ENCODE measurements at regions not wholly inside any gene's neighbourhood (a gene's known extent, or its start where the extent isn't known, plus 50 kb on each side); places are given as distances from the start of the nearest gene placed in this dataset.
"Not testable (repeated sequence)": the region's sequence is repeated elsewhere in the genome, so short reads cannot be mapped to it uniquely, and the experiment has no call there.

GRCh38 chr3:176015228-176015627 is 1156.1 kb downstream of the NAALADL2 start:
- DNase-seq, result not testable (repeated sequence)

DNA sequence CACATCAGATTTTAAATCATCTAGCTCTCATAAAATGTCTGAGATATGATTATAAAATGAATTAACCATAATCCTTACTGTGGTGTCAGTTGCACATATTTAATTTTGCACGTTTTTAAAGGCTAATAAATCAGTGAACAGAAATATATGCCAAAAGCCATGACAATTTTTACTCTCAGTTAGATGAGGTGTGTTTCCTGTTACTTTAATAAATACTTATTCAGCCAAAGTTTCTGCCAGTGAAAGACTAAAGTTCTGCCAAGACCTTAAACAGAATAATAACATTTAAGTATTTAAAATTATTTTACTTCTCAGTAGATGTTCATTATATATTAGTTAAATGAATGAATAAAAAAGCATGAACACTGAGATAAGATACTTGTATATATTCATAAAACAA is 1150.1 kb downstream of the NAALADL2 start:
- DNase-seq, result no peak

GRCh38 chr3:176005564-176005963 is 1146.4 kb downstream of the NAALADL2 start:
- no peak for DNase-seq

- no peak for DNase-seq
These were observed 1130.0 kb downstream of the NAALADL2 start for GRCh38 chr3:175989161-175989560.

- no peak for DNase-seq
These were observed 1129.3 kb downstream of the NAALADL2 start for GRCh38 chr3:175988401-175988800.

GRCh38 chr3:175985781-175986180 is 1126.6 kb downstream of the NAALADL2 start:
- DNase-seq, result no peak

DNA sequence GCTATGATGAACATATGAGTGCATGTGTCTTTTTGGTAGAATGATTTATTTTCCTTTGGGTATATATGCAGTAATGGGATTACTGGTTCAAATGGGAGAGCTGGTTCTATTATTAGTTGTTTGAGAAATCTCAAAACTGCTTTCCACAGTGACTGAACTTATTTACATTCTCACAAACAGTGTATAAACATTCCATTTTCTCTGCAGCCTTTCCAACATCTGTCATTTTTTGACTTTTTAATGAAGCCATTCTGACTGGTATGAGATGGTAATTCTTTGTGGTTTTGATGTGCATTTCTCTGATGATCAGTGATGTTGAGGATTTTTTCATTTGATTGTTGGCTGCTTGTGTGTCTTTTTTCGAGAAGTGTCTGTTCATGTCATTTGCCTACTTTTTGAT is 1124.2 kb downstream of the NAALADL2 start:
- no peak for DNase-seq

- no peak for DNase-seq
These were observed 1121.5 kb downstream of the NAALADL2 start for GRCh38 chr3:175980486-175981090.

DNA sequence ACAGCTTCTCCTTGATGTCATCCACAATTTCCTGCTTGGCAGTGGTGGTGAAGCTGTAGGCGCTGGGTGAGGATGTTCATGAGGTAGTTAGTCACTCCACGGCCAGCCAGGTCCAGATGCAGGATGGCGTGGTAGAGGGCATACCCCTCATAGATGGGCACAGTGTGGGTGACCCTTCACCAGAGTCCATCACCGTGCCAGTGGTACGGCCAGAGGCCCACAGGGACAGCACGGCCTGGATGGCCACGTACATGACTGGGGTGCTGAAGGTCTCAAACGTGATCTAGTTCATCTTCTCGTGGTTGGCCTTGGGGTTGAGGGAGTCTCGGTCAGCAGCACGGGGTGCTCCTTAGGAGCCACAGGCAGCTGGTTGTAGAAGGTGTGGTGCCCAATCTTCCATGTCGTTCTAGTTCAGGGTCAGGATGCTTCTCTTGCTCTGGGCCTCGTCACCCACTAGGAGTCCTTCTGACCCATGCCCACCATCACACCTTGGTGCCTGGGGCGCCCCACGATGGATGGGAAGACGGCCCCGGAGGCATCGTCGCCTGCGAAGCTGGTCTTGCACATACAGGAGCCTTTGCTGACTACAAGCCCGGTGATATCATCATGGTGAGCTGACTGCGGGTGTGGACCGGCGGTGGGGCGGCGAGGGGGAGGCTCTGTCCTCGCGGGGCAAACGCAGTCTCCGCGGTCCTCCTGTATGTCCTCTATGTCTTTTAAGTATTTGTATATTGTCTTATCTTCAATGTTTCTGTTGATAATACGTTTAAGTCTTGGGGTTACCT is 1119.0 kb downstream of the NAALADL2 start:
- DNase-seq, result no peak

DNA sequence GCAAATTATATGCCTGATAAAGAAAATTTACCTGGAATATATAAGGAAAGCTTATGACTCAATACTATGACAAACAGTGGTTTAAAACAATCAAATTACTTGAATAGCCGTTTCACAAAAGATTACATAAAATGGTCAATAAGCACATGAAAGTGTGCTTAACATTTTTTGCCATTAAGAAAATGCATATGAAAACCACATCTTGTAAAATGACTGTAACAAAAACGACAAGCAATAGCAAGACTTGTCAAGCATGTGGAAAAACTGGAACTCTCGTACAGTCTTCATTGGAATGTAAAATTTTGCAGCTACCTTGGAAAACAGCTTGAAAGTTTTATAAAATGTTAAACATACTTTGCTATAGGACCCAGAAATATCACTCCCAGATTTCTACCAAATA is 1110.3 kb downstream of the NAALADL2 start:
- DNase-seq, result no peak

DNA sequence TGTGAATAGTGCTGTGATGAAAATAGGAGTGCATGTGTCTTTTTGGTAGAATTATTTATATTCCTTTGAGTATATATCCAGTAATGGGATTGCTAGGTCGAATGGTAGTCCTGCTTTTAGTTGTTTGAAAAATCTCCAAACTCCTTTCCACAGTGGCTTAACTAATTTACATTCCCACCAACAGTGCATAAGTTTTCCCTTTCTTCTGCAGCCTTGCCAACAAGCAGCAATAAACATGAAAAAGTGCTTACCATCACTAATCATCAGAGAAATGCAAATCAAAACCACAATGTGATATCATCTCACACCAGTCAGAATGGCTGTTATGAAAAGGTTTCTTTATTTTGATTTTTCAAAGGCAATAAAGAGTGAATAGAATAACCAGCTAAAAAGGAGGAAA is 1105.9 kb downstream of the NAALADL2 start:
- no peak for DNase-seq

DNA sequence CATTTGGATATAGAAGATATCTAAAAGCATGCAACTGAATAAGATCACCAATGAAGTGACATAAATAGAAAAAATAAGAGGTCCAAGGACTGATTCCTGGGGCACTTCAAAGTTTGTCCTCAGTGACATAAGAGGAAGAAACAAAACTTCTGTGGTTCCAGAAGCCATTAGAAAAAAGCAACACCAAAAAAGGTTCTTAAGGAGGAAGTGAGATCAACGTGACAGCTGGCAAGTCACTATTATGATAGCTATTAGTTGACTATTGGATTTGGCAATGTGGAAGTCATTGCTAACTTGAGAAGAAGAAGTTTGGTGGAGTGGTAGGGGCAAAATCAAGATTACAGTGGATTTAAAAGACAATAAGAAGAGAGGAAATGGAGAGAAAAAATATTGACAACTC is 1098.3 kb downstream of the NAALADL2 start:
- no peak for DNase-seq

GRCh38 chr3:175956964-175957363 is 1097.8 kb downstream of the NAALADL2 start:
- DNase-seq, result no peak

DNA sequence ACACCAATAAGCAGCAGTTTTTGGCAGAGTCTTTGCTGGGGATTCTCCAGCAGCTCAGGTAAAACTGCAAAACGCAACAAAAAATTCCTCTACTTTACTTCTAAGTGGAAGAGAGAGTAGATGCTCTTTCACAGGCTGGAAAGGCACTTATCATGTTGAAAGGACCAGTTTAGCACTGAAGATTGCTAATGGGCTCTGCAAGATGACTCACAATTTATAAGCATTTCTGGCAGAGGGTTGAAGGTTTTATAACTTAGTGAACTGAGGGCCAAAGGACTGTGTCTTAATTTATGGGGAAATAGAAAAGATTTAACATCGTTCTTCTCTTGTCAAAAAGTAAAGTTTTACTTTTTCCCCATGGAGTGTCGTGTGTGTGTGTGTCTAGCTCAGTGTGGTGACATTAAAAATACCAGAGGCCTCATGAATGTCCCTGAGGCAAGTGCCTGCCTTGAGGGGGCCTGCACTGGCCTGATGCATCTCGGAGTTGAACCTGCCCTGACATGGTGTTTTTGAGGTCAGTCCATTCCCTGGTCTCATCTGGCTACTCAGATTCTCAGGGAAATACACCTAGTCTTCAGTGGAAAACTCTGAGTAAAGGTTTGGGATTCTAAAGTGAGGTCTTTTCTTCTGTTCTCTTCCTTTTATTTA is 1092.0 kb downstream of the NAALADL2 start:
- DNase-seq, result no peak

DNA sequence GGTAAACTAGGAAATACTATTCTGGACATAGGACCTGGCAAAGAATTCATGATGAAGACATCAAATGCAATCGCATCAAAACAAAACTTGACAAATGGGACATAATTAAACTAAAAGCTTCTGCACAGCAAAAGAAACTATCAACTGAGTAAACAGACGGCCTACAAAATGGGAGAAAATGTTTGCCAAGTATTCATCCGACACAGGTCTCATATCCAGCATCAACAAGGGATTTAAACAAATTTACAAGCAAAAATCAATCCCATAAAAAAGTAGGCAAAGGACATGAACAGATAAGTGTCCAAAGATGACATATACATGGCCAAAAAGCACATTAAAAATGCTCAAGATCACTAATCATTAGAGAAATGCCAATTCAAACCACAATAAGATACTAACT is 1088.9 kb downstream of the NAALADL2 start:
- no peak for DNase-seq

DNA sequence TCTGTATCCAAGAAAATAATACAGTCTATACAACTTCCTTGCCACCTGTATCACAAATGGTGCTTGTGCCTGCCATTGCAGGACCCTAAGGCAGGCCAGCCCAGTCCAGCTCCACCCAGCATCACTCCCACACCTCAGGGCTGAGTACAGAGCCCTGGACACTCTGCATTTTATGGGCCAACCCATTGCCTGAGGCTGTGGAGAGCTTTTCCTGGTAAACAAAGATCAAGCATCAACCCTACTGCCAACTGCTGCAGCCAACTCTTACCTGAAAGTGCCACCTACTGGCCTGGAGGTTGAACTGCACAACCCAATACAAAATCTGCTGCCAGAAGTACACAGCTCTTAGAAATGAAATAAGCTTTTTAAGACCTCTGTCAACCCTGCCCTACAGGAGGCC is 1082.2 kb downstream of the NAALADL2 start:
- DNase-seq, result no peak

DNA sequence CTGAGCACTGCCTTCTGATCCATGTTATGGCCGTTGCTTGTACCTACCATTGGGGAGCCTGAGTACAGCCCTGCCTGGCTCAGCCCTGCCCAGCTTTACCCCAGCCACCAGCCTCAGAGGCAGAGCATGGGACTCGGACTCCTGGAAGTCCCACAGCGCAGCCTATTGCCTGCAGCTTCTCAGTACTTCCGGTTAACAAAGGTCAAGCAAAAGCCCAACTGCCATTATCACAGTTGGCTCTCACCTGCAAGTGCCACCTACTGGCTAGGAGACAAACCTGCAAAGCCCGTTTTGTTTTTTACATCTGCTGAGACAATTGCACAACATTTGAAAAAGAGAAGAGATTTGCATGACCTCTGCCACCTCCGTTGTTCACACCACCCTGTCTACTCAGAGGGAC is 1081.7 kb downstream of the NAALADL2 start:
- no peak for DNase-seq

GRCh38 chr3:175940243-175940642 is 1081.1 kb downstream of the NAALADL2 start:
- DNase-seq, result no peak

GRCh38 chr3:175937367-175937766 is 1078.2 kb downstream of the NAALADL2 start:
- DNase-seq, result not testable (repeated sequence)

DNA sequence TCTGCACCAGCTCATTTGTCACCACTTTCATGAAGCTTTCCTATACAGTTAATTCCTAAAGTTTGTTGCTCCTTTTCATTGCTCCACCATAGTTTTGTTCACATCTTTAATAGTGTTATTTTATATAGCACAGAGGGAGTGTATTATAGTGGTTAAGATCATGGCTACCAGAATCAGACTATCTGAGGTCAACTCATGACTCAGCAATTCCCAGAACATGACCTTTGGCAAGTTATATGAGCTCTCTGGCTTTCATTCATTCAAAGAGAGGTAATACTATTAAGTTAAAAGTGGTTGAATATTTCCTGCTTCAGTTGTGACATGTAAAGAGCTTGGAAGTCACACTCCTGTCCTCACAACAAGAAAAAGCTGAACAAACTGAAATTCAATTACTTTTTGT is 1073.5 kb downstream of the NAALADL2 start:
- DNase-seq, result no peak

DNA sequence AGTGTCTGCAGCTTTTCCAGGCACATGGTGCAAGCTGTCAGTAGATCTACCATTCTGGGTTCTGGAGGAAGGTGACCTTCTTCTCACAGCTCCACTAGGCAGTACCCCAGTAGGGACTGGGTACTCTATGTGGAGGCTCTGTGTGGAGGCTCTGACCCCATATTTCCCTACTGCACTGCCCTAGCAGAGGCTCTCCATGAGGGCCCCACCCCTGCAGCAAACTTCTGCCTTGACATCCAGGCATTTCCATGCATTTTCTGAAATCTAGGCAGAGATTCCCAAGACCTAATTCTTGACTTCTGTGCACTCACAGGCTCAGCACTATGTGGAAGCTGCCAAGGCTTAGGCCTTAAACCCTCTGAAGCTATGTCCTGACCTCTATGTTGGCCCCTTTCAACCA is 1060.0 kb downstream of the NAALADL2 start:
- no peak for DNase-seq

- no peak for DNase-seq
These were observed 1057.2 kb downstream of the NAALADL2 start for GRCh38 chr3:175916191-175916934.

DNA sequence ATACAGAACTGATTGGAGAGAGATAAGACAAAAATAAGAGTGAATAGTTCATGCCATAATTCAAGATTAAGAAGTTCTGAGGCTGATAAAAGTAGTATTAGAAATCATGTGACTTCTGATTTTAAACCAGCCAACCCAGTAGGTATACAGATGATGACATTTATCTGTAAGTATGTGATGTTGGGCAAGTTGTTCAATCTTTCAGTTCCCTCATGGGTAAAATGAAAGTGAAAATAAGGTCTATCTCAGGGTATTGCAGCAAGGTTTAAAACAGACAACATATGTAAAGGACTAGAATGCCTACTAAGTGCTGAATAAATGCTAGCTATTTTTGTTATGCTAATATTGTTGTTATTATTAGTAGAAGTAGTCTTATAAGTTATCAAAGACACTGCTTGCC is 1055.7 kb downstream of the NAALADL2 start:
- DNase-seq, result no peak

DNA sequence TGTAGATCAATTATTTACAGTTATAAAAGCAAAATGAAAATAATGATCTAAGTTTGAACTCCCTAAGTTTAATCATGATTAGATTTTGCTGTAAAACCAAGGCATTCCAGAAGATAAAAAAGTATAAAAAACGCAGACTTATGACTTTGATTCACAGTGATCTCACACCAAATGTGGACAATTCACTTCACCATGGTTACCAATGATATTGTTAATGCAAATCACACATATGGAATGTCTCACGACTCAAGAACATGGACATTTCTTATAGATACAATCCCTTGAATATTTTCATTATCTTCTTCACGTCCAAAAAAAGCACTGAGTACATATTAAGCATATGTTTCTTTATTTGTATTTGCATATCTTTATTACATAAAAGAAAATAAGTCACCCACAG is 1054.2 kb downstream of the NAALADL2 start:
- no peak for DNase-seq
